MCF 10A (cell line): ENCODE measurements at regions not wholly inside any gene's neighbourhood (a gene's known extent, or its start where the extent isn't known, plus 50 kb on each side); places are given as distances from the start of the nearest gene placed in this dataset.

ENCODE experiments used
- BruUV-seq: library from RNA; stranded (reverse); fragments of 400-500 nt; replicated peaks from 2 replicates; lab custom pipeline; 2021; lab: Mats Ljungman, UMichigan
- CTCF ChIA-PET: fragments of 300-600 bp; sonication (Branson Sonifier 250); formaldehyde crosslinking; extraction: SDS; loops from one replicate; lab custom pipeline; 2021; ENCODE audit warnings: antibody characterized with exemption, inconsistent platforms; lab: Yijun Ruan, JAX
- POLR2A ChIA-PET: fragments of 300-600, 350-650 bp; sonication (Branson Sonifier 250); formaldehyde crosslinking; extraction: SDS; loops from one replicate; lab custom pipeline; 2020; ENCODE audit warnings: antibody characterized with exemption, inconsistent platforms; lab: Yijun Ruan, JAX
- DNase-seq: peaks from one replicate; pipeline ENCODE4 v3.0.0-alpha.2; 2018; ENCODE audit not compliant: unreplicated experiment
- H3K27ac Mint-ChIP-seq: one replicate; pipeline ENCODE4 v1.8.0; 2022; ENCODE audit warnings: mild to moderate bottlenecking, low read depth, mixed read lengths; ENCODE audit not compliant: unreplicated experiment
- H3K27me3 Mint-ChIP-seq: one replicate; pipeline ENCODE4 v1.8.0; 2022; ENCODE audit warnings: mixed read lengths; ENCODE audit not compliant: insufficient read depth, unreplicated experiment
- H3K36me3 Mint-ChIP-seq: one replicate; pipeline ENCODE4 v1.8.0; 2022; ENCODE audit warnings: mild to moderate bottlenecking, moderate library complexity, mixed read lengths; ENCODE audit not compliant: insufficient read depth, unreplicated experiment
- H3K4me1 Mint-ChIP-seq: one replicate; pipeline ENCODE4 v1.8.0; 2022; ENCODE audit warnings: mixed read lengths; ENCODE audit not compliant: insufficient read depth, unreplicated experiment
- H3K4me3 Mint-ChIP-seq: one replicate; pipeline ENCODE4 v1.8.0; 2022; ENCODE audit warnings: mild to moderate bottlenecking, moderate library complexity, mixed read lengths; ENCODE audit not compliant: unreplicated experiment
- H3K9me3 Mint-ChIP-seq: one replicate; pipeline ENCODE4 v1.8.0; 2022; ENCODE audit warnings: mixed read lengths; ENCODE audit not compliant: unreplicated experiment
- CTCF ChIP-seq: fragments of 200-600 bp; IDR thresholded peaks from one replicate; pipeline ENCODE4 v1.8.0; 2022; ENCODE audit warnings: antibody characterized with exemption, mild to moderate bottlenecking; ENCODE audit not compliant: unreplicated experiment
- intact Hi-C: fragments of 100-400 bp; cut with micrococcal nuclease; formaldehyde crosslinking; loops from 2 replicates; pipeline ENCODE4 v1.14.1; 2022

GRCh38 chr6:4366635-4367395 lies 231.4 kb upstream of the ECI2 start:
- H3K9me3 Mint-ChIP-seq: no peaks in the 10 kb centered on the region
- CTCF ChIA-PET: interaction anchor here (0.6 to 0.7 kb wide), 3 partner anchors 13 to 531 kb away, joined by 3 to 4 read pairs (median 3); no protein-coding TSS in a partner anchor
- H3K36me3 Mint-ChIP-seq: no peaks in the 10 kb centered on the region
- BruUV-seq: no TSS peak
- no peak overlapping the region for H3K4me3 Mint-ChIP-seq
- intact Hi-C loops: no loop called here
- POLR2A ChIA-PET: interaction anchor here (0.8 kb wide), 1 partner anchor 13 kb away, joined by 3 read pairs; no protein-coding TSS in a partner anchor
- H3K4me1 Mint-ChIP-seq: peaks cover 15% of the 10 kb centered on the region
- no peak for TF ChIP-seq CTCF
- H3K27ac Mint-ChIP-seq: no peak overlapping the region
- H3K27me3 Mint-ChIP-seq: no peaks in the 10 kb centered on the region
- DNase-seq: no peak

GRCh38 chr6:4365686-4366085 lies 230.3 kb upstream of the ECI2 start:
- H3K9me3 Mint-ChIP-seq: no peaks in the 10 kb centered on the region
- CTCF ChIA-PET: no interaction called here
- intact Hi-C loops: no loop called here

DNA sequence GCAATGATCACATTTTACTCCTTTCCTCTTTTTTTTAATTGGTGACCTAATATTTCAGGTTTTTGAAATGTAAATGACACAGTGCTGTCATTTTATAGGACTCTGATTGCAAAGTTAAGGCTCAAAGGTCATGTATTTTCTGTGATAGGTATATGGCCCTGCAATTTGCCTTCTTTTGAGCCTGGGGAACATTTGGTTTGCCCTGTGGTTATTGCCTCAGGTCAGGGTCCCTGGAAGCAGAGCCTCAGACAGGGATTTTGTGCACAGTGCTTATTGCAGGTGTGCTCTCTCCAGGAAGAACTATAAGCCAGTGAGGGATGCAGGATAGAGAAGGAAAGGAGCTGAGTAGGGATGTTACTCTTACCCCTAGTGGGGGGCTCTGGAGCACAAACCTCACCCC lies 229.3 kb upstream of the ECI2 start:
- no peaks in the 10 kb centered on the region for H3K36me3 Mint-ChIP-seq
- ChIA-PET POLR2A (no interaction called here), CTCF (interaction anchor here (0.6 kb wide), 1 partner anchor 155 kb away, joined by 3 read pairs; no protein-coding TSS in a partner anchor)
- no peak overlapping the region for H3K4me3 Mint-ChIP-seq
- no peak for DNase-seq
- TF ChIP-seq CTCF: no peak
- intact Hi-C loops: no loop called here
- no peaks in the 10 kb centered on the region for H3K9me3 Mint-ChIP-seq
- H3K4me1 Mint-ChIP-seq: peaks cover 9% of the 10 kb centered on the region
- no TSS peak for BruUV-seq
- no peak overlapping the region for H3K27ac Mint-ChIP-seq
- H3K27me3 Mint-ChIP-seq: no peaks in the 10 kb centered on the region

More at GRCh38 chr6:4365686-4366085, 230.3 kb upstream of the ECI2 start:
- H3K4me3 Mint-ChIP-seq: no peak overlapping the region
- no peak for TF ChIP-seq CTCF
- no peaks in the 10 kb centered on the region for H3K36me3 Mint-ChIP-seq
- POLR2A ChIA-PET: no interaction called here
- BruUV-seq: no TSS peak
- H3K4me1 Mint-ChIP-seq: peaks cover 15% of the 10 kb centered on the region
- DNase-seq: no peak
- H3K27ac Mint-ChIP-seq: no peak overlapping the region
- H3K27me3 Mint-ChIP-seq: no peaks in the 10 kb centered on the region

GRCh38 chr6:4364172-4364571 lies 228.8 kb upstream of the ECI2 start:
- no TSS peak for BruUV-seq
- ChIA-PET POLR2A (no interaction called here), CTCF (interaction anchor here (0.6 kb wide), 2 partner anchors 154 to 439 kb away, joined by 3 to 6 read pairs; no protein-coding TSS in a partner anchor)
- DNase-seq: no peak
- H3K27ac Mint-ChIP-seq: no peak overlapping the region
- intact Hi-C loops: no loop called here
- peaks cover 11% of the 10 kb centered on the region for H3K4me1 Mint-ChIP-seq
- TF ChIP-seq CTCF: no peak
- no peaks in the 10 kb centered on the region for H3K9me3 Mint-ChIP-seq
- H3K4me3 Mint-ChIP-seq: no peak overlapping the region
- H3K27me3 Mint-ChIP-seq: no peaks in the 10 kb centered on the region
- no peaks in the 10 kb centered on the region for H3K36me3 Mint-ChIP-seq
